ENCODE measurements at regions not wholly inside any gene's neighbourhood (a gene's known extent, or its start where the extent isn't known, plus 50 kb on each side); places are given as distances from the start of the nearest gene placed in this dataset.
A peak's percentile ranks its signal among the peaks of the same experiment; 100 is the strongest.

GRCh38 chr14:49994951-49995561 is 102.2 kb downstream of the ARF6 start:
- no peak overlapping the region for H3K27ac ChIP-seq (ENCODE audit: low read depth, low read length, poor library complexity, severe bottlenecking)
- no peaks in the 10 kb centered on the region for H3K27me3 ChIP-seq (replicated peaks; ENCODE audit: insufficient read depth, low read depth, low read length, poor library complexity)
- ChIA-PET CTCF (no interaction called here), POLR2A (ENCODE audit: low non-redundant PET) (no interaction called here)
- no peak for TF ChIP-seq CTCF (conservative IDR thresholded peaks at IDR 0.05; ENCODE audit: low read depth, low read length)
- TF ChIP-seq EZH2 (IDR thresholded peaks at IDR 0.05; ENCODE audit: borderline replicate concordance, low read depth, low read length, poor library complexity, severe bottlenecking) = no peak
- H3K36me3 ChIP-seq (ENCODE audit: insufficient read depth, low read length, poor library complexity, severe bottlenecking) = no peaks in the 10 kb centered on the region
- DNase-seq (ENCODE audit: low spot score) = no peak
- intact Hi-C loops (cut with micrococcal nuclease; ENCODE audit: unreplicated experiment) = no loop called here
- no peak overlapping the region for H3K4me3 ChIP-seq (ENCODE audit: low read depth, low read length, poor library complexity, severe bottlenecking)
- no peaks in the 10 kb centered on the region for H3K9me3 ChIP-seq (ENCODE audit: low read depth, low read length, poor library complexity, severe bottlenecking)
- BruUV-seq (replicated peaks) = no TSS peak
- H3K4me1 ChIP-seq (ENCODE audit: insufficient read depth, low read length, poor library complexity, severe bottlenecking) = peaks cover 3% of the 10 kb centered on the region

- intact Hi-C loops (cut with micrococcal nuclease; ENCODE audit: unreplicated experiment) = no loop called here
- Histone ChIP-seq H3K36me3 (ENCODE audit: insufficient read depth, low read length, poor library complexity, severe bottlenecking) (no peaks in the 10 kb centered on the region), H3K4me1 (ENCODE audit: insufficient read depth, low read length, poor library complexity, severe bottlenecking) (peaks cover 15% of the 10 kb centered on the region), H3K9me3 (ENCODE audit: low read depth, low read length, poor library complexity, severe bottlenecking) (no peaks in the 10 kb centered on the region), H3K4me3 (ENCODE audit: low read depth, low read length, poor library complexity, severe bottlenecking) (no peak overlapping the region), H3K27me3 (replicated peaks; ENCODE audit: insufficient read depth, low read depth, low read length, poor library complexity) (no peaks in the 10 kb centered on the region), H3K27ac (ENCODE audit: low read depth, low read length, poor library complexity, severe bottlenecking) (no peak overlapping the region)
- ChIA-PET POLR2A (ENCODE audit: low non-redundant PET) (no interaction called here), CTCF (no interaction called here)
- BruUV-seq (replicated peaks) = no TSS peak
- DNase-seq (ENCODE audit: low spot score) = no peak
- TF ChIP-seq EZH2 (IDR thresholded peaks at IDR 0.05; ENCODE audit: borderline replicate concordance, low read depth, low read length, poor library complexity, severe bottlenecking) = no peak
Observed at GRCh38 chr14:49997991-49998390, 105.1 kb downstream of the ARF6 start.

GRCh38 chr14:49999146-49999761 is 106.4 kb downstream of the ARF6 start:
- H3K27ac ChIP-seq (ENCODE audit: low read depth, low read length, poor library complexity, severe bottlenecking) = no peak overlapping the region
- no TSS peak for BruUV-seq (replicated peaks)
- TF ChIP-seq CTCF (conservative IDR thresholded peaks at IDR 0.05; ENCODE audit: low read depth, low read length) = no peak
- no peaks in the 10 kb centered on the region for H3K36me3 ChIP-seq (ENCODE audit: insufficient read depth, low read length, poor library complexity, severe bottlenecking)
- intact Hi-C loops (cut with micrococcal nuclease; ENCODE audit: unreplicated experiment) = no loop called here
- no peaks in the 10 kb centered on the region for H3K9me3 ChIP-seq (ENCODE audit: low read depth, low read length, poor library complexity, severe bottlenecking)
- H3K4me3 ChIP-seq (ENCODE audit: low read depth, low read length, poor library complexity, severe bottlenecking) = no peak overlapping the region
- DNase-seq (ENCODE audit: low spot score) = peak; percentile 19
- no peaks in the 10 kb centered on the region for H3K27me3 ChIP-seq (replicated peaks; ENCODE audit: insufficient read depth, low read depth, low read length, poor library complexity)
- ChIA-PET CTCF (no interaction called here), POLR2A (ENCODE audit: low non-redundant PET) (no interaction called here)
- peaks cover 23% of the 10 kb centered on the region for H3K4me1 ChIP-seq (ENCODE audit: insufficient read depth, low read length, poor library complexity, severe bottlenecking)

GRCh38 chr14:49999826-50000379 is 107.0 kb downstream of the ARF6 start:
- DNase-seq (ENCODE audit: low spot score) = no peak
- no TSS peak for BruUV-seq (replicated peaks)
- TF ChIP-seq CTCF (conservative IDR thresholded peaks at IDR 0.05; ENCODE audit: low read depth, low read length) (no peak), EZH2 (IDR thresholded peaks at IDR 0.05; ENCODE audit: borderline replicate concordance, low read depth, low read length, poor library complexity, severe bottlenecking) (no peak)
- no peaks in the 10 kb centered on the region for H3K27me3 ChIP-seq (replicated peaks; ENCODE audit: insufficient read depth, low read depth, low read length, poor library complexity)
- H3K9me3 ChIP-seq (ENCODE audit: low read depth, low read length, poor library complexity, severe bottlenecking) = no peaks in the 10 kb centered on the region
- no peak overlapping the region for H3K4me3 ChIP-seq (ENCODE audit: low read depth, low read length, poor library complexity, severe bottlenecking)
- ChIA-PET POLR2A (ENCODE audit: low non-redundant PET) (no interaction called here), CTCF (no interaction called here)
- H3K27ac ChIP-seq (ENCODE audit: low read depth, low read length, poor library complexity, severe bottlenecking) = no peak overlapping the region
- H3K36me3 ChIP-seq (ENCODE audit: insufficient read depth, low read length, poor library complexity, severe bottlenecking) = no peaks in the 10 kb centered on the region
- intact Hi-C loops (cut with micrococcal nuclease; ENCODE audit: unreplicated experiment) = no loop called here
- H3K4me1 ChIP-seq (ENCODE audit: insufficient read depth, low read length, poor library complexity, severe bottlenecking) = peaks cover 23% of the 10 kb centered on the region

All from A673 (cell line).